Fibroblast of lung (primary cell): ENCODE measurements at regions not wholly inside any gene's neighbourhood (a gene's known extent, or its start where the extent isn't known, plus 50 kb on each side); places are given as distances from the start of the nearest gene placed in this dataset.

Source experiments
- EZH2 ChIP-seq: IDR thresholded peaks from 2 replicates; pipeline ENCODE4 v1.5.1; 2012; ENCODE audit warnings: low read length, control low read depth, mild to moderate bottlenecking; ENCODE audit errors: missing control alignments
- TF ChIP-seq, protein P1 (sequence below), 2 donors: IDR thresholded peaks in 1 of 2; conservative IDR thresholded peaks in 1 of 2; 1 replicate in 1 of 2; 2 replicates in 1 of 2; pipeline ENCODE4 v1.5.1; 2011 to 2012; ENCODE audit warnings: low read length in 2 of 2, control low read depth in 1 of 2, inconsistent platforms in 1 of 2, low read depth in 1 of 2, mild to moderate bottlenecking in 1 of 2

DNA sequence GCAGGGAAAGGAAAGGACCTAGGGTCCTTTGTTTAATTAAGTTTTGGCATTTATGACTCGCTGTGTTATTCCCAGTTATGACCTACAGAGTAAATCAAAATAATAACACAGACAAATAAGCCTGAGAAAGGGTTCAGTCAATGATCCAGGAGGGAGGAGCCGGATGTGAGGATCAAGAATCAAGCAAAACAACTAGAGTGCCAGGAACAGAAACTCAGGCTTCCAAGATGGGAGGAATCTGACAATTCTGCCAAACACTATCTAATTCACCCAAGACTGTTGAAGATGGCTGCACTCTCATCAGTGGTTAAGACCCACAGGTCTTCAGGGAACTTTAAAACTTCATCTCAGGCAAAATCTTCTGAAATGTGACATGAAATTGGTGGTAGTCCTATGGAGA, 50.3 kb upstream of the PIP4K2A start:
- TF ChIP-seq, protein P1, sequence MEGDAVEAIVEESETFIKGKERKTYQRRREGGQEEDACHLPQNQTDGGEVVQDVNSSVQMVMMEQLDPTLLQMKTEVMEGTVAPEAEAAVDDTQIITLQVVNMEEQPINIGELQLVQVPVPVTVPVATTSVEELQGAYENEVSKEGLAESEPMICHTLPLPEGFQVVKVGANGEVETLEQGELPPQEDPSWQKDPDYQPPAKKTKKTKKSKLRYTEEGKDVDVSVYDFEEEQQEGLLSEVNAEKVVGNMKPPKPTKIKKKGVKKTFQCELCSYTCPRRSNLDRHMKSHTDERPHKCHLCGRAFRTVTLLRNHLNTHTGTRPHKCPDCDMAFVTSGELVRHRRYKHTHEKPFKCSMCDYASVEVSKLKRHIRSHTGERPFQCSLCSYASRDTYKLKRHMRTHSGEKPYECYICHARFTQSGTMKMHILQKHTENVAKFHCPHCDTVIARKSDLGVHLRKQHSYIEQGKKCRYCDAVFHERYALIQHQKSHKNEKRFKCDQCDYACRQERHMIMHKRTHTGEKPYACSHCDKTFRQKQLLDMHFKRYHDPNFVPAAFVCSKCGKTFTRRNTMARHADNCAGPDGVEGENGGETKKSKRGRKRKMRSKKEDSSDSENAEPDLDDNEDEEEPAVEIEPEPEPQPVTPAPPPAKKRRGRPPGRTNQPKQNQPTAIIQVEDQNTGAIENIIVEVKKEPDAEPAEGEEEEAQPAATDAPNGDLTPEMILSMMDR (conservative IDR thresholded peaks at IDR 0.05 in 1 of 2, IDR thresholded peaks at IDR 0.05 in 1 of 2; ENCODE audit: low read depth in 1 of 2, low read length in 2 of 2): no peak
- TF ChIP-seq EZH2: no peak
